NCI-H2196 treated with DMSO at 0.1 percent for 48 hours (cell line): ENCODE measurements at regions not wholly inside any gene's neighbourhood (a gene's known extent, or its start where the extent isn't known, plus 50 kb on each side); places are given as distances from the start of the nearest gene placed in this dataset.
"Not testable (repeated sequence)": the region's sequence is repeated elsewhere in the genome, so short reads cannot be mapped to it uniquely, and the experiment has no call there.

Experiments used
- DNase-seq: peaks from one replicate; lab custom pipeline; 2025; ENCODE audit not compliant: unreplicated experiment; lab: John Stamatoyannopoulos, UW

DNA sequence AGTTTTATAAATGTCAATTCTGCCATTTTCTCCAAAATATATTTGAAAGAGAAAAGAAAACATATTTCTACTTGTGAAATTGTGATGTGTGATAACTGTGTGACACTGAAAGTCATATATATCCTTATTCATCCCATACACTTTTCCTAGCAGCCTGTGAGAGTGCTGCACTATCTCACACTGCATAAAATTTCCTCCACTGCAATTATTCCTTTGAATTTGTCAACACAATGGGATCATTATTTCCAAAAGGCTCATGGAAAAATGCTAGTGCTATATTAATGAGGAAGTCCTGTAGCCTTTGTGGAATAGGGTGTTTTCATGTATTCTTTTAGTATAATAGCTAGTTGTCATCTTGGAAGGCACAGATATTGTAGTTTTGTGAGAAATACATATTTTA, 504.1 kb downstream of the RPL10L start:
- no peak for DNase-seq

DNA sequence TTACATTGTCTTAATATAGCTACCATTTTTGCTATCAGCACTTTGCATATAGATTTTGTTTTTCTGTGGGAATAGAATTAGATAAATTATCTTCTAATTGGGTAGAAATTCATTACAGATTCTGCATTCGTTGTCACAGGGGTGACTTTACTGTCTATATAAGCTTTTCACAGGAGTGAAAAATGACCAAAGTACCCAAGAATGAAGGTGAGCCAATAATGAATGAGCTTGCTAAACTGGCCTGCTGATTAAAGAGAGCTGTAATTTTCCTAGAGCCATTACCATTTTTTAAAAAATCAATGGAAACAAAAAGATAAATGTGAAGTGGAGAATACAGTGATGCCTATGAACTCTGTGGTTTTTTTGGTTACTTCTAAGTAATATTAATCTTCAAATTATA, 504.6 kb downstream of the RPL10L start:
- no peak for DNase-seq

DNA sequence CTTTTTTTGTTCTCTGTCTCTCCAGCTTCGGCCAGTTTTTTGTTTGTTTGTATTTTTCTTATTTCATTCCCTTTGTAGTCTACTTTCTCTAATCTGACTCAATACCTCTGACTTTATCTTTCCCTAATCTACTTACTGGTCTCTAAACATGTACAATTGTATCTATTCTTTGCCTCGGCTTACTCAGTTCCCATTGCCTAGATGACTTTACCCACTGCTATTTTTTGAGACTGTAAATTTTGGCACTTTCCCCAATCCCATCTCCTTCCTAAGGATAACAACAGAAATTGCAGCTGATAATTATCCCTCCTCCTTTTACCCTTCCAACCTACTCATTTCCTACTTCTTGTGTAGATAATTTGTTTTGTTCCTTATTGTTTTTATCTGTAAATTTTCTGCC, 511.1 kb downstream of the RPL10L start:
- no peak for DNase-seq

DNA sequence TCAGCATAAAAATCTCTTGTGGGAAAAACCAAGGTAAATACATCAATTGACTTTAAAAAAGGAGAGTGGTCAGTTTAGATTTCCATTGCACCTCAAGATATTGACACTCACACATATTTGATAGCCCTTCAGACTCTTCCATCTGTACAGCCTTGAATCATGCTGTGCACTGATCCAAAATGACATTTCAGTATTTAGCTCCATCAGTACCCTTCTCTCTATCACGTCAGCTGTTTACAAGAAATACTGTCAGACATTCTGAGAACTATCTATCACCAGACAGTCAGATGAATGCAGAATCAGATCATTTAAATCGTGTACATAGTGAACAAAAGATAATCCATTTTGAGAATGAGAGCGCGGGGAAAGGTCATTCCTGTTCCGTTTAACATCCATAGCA, 511.9 kb downstream of the RPL10L start:
- no peak for DNase-seq

DNA sequence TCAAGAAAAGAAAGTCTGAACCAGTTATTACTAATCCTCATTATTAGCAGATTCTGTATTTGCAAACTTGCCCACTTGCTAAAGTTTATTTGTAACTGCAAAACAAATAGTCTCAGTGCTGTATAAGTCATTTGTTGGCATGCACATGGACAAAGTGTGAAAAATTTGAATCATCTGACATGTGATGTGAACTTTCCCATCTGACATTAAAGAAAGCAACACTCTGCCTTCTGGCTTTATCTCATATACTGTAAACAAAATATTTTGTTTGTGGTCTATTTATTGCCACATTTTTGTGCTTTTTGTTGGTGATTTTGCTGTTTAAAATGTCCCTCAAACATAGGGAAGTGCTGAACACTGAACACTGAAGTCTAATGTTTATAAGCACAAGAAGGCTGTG, 513.8 kb downstream of the RPL10L start:
- no peak for DNase-seq

DNA sequence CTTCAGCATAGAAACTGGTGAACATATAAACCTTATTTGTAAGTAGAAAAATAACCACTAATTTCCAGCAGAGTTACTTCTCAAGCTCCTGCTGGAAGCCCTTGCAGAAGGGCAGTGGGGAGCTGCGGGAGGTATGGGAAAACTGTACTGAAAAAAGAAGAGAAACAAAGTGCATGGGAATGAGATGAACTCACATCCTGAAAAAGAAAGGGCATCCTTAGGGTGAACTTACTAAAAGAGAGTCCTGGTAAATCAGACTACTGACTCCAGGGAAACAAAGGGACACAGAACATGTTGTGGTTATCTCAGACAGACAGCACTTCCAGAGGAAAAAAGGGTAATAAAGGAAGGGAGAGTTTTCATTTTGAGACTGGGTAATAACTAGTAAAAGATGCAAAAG, 515.1 kb downstream of the RPL10L start:
- no peak for DNase-seq

DNA sequence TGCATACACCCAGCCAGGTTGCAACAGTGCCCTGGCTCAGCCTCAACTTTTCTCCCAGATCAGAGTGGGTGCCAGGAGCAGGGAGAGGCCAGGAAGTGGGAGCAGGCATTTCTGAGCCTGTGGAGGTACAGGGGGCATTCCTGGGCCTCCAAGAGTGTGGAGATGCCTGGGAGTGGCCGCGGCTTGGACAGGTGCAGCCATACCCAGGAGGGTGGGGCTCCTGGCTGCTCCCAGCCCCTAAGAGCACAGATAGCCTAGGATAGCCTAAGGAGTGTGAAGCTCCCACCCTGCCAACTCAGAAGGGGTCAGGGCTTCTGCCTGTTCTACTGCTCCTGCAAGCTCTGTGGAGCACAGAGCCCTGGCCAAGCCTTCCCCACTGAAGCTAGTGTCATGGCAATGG, 543.4 kb downstream of the RPL10L start:
- no peak for DNase-seq

DNA sequence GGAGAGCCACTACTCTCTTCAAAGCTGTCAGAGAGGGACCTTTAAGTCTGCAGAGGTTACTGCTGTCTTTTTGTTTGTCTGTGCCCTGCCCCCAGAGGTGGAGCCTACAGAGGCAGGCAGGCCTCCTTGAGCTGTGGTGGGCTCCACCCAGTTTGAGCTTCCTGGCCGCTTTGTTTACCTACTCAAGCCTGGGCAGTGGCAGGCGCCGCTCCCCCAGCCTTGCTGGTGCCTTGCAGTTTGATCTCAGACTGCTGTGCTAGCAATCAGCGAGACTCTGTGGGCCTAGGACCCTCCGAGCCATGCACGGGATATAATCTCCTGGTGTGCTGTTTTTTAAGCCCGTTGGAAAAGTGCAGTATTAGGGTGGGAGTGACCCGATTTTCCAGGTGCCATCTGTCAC, 550.7 kb downstream of the RPL10L start:
- DNase-seq: not testable (repeated sequence)

DNA sequence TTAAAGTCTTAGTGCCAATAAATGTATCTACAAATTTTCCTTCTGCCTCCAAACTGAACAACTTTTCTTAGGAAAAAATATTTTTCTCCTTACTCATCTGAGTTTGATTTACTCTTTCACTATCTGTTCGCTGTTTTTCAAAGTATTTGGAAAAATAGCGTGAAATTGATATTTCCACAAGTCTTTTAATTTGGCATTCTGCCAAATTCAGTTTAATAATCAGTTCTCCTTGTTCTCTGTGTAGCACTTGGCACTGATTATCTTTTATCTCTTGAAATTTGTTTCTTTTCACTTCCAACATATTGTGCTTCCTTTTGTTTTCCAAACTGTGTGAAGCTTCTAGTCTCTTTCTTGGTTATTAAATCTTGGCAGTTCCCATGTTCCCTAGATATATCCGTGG, 559.8 kb downstream of the RPL10L start:
- DNase-seq: no peak

DNA sequence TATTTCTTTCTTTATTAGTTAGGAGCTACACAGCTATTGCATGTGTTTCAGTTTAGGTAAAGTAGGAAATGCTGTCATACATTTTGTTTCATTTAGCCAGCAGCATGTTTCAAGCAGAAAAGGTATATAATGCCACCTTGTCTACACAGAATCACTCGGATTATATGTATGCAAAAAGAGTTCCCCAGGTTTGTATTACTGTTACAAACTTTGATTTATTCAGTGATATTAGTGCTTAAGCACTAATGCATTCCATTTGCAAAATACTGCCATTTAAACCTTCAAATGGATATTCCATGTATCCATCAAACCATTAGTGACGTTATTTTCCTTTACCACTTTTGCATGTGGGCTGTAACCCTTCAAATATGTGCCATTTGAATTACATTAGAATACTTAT, 564.0 kb downstream of the RPL10L start:
- DNase-seq: no peak

DNA sequence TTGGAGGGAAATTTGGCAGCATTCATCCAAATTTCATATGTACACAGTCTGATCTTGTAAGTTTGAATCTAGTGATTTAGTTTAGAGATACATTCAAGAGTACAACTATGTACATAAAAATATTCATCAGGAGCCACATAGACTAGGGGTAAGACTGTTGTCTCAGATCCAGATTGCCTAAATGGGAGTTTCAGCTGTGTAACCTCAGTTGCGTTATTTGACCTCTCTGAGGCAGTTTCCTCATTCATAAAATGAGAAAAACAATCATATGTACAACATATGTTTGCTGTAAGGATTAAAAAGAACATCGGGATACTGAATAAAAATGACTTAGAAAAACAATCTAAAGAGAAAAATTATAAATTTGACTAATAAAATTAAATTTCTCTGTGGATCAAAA, 577.5 kb downstream of the RPL10L start:
- no peak for DNase-seq

DNA sequence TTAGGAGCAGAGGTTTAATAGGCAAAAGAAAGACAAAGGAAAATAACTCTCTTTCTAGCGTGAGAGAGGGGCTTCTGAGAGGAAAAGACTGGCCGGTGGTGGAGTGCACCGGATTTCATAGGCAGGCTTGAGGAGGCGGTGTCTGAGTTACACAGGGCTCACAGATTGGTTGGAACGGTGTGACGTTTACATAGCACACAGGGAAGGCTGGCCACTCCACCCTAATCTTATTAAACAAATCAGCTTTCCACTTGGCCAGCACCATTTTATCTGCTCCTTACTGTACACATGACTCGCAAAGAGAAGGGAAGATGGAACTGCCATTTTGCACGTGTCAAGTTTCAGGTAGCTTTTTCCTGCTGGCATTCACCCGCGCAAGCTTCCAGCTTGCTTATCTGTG, 587.7 kb downstream of the RPL10L start:
- no peak for DNase-seq

DNA sequence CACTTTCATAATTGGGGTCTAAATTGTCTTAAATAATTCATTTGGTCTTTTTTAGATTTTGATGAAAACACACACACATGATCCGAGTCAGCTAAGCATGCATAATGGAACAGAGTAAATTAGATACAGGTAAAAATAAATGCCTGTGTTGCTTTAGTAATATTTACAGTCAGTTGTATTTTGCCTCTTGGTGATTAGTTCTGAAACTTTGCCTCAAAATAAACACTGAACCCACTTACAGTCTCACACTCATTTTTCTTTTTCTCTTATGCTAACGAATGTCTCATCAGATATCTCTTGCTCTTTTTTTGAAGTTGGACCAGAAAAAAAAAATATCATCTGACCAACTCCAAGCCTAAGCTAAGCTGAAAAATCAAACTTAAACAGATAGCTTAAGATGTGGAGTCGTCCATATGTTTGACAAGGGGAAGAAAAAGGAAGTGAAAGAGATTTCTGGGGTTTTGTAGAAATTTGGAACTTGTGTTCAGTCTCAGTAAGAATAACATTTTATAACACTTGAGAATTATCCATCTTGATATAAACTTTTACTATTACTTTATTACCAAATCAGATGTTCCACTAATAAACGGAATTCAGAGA, 592.5 kb downstream of the RPL10L start:
- no peak for DNase-seq

DNA sequence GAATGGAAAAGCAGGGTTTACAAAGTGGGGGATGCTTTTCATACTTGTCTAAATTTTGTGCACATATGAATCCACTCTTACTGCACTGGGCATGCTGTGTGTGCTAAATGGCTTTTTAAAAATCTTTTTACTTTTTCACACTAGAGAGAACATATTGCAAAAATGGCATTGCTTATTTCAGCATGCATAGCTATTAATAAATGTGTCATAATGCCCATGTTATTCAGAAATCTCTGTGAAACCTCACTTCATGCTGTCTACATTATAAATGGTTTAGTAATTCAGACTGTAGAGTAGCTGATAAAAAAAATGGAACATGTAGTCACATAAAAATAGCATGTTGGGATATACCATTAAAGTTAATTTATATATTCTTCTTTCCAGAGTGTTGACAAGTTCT, 593.8 kb downstream of the RPL10L start:
- no peak for DNase-seq

DNA sequence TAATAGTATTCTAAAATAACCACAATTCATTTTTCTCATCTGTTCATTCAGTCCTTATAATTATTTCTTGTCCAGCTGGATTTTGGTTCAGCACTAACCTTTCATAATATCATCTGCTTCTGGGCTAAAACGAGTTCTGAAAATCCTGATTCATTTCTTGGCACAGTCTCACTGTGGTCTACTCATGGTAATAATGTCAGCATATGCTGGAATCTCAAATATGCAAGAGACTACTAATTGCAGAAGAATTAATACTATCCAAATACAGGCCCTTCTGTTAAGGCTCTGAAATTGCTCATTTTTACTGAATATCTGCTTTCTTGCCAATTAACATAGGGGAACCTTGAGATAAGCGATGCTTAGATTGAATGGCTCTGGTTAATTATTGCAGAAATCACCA, 597.1 kb downstream of the RPL10L start:
- no peak for DNase-seq

DNA sequence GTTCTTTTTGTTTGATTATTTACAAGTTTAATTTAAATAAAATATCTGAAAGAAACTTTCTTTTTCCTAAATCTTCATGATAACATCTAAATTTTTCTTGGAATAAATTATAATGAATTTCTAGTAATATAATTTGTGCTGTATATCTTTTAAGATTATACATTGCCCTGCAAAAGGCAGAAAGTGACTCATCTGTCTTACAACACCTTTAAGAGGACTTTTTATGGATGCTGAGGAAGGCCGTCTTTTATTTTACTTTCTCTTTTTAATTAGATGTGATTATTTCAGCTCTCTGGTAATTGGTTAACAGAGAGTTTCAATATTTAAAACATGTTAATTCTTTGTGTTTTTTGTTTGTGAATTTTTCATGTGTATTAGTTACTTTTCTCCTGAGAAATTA, 598.4 kb downstream of the RPL10L start:
- DNase-seq: no peak

DNA sequence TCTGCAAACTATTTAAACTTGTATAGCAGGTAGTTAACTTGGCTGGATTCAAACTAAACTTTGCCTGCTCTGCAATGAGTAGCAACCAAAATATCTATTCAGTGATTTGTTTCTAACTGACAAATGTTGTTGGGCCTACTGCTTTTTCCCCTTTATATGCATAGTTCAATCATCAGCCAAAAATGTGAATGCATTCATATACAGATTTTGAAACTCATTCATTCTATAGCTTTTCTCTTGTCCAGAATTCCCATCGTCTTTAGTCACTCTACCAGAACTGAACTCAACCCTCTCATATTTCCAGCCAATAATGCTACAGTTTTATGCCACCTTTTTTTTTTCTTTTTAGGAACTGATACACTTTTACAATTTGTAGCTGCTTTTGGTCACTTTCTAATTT, 599.8 kb downstream of the RPL10L start:
- DNase-seq: no peak

DNA sequence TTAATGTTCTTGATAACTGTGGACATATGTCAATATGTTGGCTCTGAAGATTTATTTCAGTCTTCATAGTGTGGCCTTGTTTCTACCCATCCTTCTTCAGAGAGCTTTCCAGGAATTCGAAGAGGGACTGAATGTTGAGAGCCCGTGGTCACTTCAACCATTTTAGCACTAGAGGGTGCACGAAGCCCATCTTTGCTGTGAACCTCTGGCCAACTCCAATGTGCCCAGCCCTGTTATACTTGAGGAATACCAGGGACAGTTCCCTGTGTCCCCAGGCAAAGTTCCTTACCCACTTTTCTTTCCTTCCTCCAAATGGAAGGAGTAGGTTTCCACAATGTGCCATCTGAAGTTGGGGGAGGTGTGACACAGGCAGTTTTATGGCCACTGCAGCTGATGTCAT, 603.5 kb downstream of the RPL10L start:
- no peak for DNase-seq

DNA sequence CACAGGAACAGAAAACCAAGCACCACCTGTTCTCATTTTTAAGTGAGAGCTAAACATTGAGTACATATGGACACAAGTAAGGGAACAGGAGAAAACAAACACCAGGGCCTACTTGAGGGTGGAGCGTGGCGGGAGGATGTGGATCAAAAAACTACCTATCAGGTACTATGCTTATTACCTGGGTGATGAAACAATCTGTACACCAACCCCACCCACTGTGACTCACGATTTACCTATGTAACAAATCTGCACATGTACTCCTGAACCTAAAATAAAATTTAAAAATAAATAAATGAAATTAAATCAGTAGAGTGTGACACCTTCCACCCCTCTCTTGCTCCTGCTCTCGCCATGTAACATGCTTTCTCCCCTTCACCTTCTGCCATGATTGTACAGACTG, 615.5 kb downstream of the RPL10L start:
- DNase-seq: no peak

DNA sequence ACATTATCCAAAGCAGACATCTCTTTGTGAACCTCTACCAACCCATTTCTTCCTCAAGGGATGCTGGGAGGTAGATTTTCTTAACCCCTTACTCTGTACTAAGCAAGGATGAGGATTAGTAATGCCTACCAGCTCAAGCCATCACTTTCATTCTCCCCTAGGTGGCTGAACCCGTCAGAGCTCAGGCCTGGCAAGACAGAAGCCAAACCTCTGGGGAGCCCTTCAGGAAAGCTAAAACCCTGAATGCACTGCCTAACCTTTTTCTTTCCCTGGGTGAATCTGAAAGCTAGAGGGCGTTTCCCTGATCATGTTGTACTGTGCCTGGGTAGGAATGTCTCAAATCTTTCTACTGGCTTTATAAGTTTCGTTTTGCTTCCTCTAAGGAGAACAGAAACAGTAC, 617.3 kb downstream of the RPL10L start:
- no peak for DNase-seq

DNA sequence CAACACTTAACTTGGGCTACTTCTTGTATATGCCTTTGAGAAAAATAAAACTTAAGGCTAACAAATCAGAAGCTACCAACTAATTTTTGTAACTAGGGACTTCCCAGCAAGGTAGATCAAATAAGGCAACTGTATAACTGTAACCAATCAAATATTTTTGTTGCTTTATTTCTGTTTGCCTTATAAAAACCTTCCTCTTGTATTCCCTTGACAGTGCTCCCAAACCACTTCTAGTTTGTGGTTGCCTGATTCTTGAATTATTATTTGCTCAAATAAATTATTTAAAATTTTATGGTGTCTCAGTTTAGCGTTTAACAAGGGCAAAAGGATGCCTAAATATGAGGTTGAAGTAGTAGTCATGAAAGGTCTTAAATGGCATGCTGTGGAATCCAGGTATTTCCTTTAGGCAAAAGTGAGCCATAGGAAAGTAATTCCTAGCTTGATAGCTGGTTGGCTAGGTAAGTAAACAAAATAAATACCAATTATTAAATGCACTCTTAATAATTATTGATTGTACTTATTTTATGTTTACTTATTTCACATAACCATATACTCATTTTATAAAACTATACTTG, 632.6 kb downstream of the RPL10L start:
- no peak for DNase-seq

DNA sequence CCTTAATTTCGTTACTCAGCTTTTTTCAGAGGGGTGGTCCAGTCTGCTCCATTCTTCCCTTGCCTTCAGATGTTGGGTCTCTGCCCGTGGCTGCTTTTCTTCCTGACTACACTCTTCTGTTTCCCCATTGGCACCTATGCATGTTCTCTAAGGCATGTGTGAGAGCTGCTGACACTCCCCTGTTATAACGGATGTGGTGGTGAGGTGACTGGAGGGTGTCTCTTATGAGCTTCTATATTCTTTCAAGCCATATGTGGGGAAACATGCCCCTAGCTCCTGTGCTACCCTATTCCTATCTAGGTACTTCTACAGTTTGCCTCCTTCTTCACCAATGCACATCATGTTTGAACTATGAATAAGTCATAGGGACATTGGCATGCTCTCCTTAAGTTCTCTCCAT, 643.2 kb downstream of the RPL10L start:
- no peak for DNase-seq

DNA sequence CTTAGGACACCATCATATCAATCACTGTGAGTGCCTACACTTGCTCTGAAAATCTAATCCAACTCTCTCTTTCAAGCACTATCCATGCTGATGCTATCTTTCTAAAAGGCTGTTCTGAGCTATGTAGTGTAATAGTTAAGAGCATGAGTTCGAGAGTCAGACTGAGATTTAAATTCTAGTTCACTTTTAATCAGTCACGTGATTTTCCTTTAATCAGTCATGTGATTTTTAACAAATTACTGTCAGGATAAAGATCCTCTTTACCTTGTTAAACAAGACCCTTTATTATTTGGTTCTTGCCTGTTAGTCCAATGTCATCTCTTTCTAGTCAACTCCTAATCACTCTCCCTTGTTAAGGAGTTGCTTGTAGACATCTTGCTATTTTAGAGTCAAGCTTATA, 653.0 kb downstream of the RPL10L start:
- DNase-seq: no peak

DNA sequence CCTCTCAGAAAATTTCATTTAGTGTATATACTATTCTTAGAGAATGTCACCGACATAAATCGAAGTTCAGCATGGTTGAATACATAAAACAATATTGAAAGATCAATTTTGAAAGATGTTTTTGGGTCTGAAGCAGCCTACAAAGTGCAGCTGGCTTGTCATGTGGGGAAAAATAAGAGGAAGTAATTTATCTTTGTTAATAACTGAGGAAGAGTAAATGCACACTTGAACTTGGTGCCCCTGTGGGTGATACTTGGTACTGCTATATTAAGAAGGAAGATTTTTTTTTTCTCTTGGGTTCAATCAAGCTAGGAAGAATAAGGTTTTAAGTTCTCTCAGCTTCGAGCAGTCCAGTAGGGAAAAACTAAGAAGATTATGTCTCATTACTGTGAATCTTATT, 661.3 kb downstream of the RPL10L start:
- DNase-seq: no peak
